ENCODE measurements at regions not wholly inside any gene's neighbourhood (a gene's known extent, or its start where the extent isn't known, plus 50 kb on each side); places are given as distances from the start of the nearest gene placed in this dataset.
"Not testable (repeated sequence)": the region's sequence is repeated elsewhere in the genome, so short reads cannot be mapped to it uniquely, and the experiment has no call there.

DNA sequence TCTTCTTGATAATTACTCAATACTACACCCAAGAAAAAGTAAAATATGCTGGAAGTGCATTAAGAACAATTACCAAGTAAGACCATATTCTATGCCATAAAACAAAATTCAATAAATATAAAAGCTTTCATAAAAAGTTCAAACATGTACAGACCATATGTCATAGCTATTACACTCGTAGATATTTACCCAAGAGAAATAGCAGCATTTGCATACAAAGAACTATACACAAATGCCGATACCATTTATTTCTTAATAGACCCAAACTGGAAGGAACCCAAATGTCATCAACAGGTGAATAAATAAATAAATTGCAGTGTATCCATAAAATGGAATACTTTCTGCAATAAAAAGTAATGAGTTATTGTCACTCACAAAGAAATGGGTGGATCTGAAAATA is 78.3 kb upstream of the SLC16A7 start:
- no peak for DNase-seq

DNA sequence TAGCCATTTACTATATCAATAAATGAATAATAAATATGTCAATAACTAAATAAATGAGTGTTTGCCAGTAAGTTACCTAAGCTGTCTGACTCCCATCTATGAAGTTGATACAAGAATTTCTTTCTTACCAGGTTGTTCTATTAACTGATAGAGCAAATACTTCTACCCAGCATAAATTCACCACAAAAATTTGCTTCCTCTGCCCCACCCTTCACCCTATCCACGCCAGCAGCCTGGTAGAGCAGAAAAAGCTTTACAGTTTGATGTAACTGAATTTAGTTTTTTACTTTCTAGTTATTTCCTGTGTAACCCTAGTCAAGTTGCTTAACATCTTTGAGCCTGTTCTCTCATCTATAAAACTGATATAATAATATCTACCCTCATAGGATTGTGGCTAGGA is 94.9 kb upstream of the SLC16A7 start:
- no peak for DNase-seq

DNA sequence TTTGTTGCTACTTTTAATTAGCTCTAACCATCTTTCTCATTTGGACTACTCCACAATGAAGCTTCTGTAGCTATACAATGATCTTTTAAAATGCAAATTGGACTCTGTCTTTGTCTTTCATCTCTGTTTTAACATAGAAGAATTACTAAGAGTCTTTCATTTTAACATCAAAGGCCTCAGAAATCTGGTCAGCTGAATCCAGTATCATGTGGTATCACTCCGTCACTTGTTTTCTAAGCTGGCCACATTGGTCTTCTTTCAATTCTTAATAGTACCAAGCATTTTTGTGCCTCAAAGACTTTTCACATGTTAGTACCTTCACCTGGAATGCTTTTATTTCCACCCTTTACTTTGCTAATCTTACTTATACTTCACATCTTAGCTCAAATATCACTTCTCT is 95.5 kb upstream of the SLC16A7 start:
- no peak for DNase-seq

DNA sequence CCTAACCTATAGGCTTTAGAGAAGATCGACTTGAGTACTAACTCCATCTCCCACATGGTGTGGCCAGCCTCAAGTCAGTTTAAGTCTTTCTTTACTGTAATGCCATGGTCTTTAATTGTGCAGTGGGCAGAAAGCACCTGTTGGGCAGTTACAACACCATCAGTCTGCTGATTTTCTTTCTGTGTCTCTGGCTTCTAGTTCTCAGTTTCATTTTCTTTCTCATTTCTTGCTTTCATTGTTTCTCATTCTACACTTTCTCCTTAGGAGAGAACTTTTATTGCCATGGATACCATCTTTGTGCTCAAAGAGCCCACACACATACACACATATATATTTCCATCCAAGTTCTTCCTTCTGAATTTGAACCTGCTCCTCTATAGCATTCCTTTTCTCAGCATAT is 96.1 kb upstream of the SLC16A7 start:
- no peak for DNase-seq

DNA sequence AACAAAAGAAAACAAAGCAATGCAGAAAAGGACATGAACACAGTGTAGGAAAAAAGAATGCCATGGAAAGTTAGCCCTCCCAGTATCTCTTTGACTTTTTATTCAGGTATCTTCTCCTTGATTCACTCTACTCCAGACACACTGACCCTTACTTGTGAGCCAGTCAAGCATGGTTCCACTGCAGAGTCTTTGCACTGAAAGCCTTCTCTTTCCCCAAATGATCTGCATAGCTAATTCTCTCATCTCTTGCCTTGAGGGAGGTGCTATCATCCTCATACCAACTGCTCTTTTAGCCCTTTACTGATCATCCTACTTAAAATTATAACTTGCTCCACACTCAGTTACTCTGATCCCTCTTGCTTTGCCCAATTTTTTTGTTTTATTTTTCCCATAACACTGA is 101.2 kb upstream of the SLC16A7 start:
- DNase-seq: no peak

DNA sequence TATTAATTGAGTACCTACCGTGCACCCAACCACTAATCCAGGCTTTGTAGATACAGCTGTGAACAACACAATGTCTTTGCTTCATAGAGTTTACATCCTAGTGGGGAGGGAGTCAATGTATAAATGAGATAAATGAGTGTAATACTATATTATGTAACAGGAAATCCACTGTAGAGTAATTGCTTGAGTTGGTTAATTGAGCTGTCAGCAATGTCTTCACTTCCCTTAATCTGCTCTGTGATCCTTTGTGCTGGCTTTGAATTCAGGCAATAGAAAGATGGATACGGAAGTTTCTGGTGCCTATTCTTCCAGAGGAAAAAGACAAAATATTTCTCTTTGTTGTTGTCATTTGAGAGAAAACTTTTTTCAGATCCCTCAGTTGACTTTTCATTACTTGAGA is 104.0 kb upstream of the SLC16A7 start:
- DNase-seq: no peak

DNA sequence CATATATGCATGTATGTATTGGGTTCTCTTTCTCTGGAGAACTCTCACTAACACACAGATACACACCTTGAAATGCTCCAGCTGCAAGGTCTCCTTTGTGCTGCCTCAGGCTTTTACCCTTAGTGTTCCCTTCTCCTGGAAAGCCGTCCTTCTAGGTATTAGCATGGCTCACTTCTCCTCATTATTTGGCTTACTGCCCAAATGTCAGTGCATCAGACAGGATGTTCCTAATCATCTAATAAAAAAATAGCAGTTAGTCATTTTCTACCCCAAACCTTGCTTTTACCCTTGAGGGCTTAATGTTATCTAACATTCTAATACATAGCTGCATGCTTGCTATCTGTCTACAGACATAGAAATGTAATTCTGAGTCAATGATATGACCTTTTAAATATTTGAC is 109.0 kb upstream of the SLC16A7 start:
- no peak for DNase-seq

DNA sequence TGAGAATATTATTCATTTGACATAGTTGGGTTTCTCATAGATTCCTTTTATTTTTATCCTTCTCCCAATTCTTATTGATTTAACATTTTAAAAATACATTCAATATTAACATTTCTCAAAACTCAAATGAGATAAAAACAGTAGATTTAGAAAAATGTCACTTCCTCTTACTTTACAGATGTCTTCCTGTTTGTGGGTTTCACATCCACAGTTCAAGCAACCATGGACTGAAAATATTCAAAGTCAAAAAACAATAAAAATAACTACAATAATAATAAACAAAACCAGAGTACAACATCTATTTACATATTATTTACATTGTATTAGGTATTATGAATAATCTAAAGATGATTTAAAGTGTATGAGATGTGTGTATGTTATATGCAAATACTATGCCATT is 111.3 kb upstream of the SLC16A7 start:
- DNase-seq: no peak

DNA sequence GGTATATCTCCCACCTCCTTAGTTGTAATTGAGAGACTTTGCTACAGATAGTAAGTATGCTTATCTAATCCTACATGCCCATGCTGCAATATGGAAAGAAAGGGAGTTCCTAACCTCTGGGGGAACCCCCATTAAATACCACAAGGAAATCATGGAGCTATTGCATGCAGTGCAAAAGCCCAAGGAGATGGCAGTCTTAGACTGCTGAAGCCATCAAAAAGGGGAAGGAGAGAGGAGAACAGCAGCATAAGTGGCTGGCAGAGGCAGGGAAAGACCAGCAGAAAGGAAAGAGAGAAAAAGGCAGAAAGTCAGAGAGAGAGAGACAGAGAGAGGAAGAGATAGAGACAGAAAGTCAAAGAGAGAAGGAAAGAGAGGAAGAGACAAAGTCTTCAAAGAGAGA is 121.6 kb upstream of the SLC16A7 start:
- DNase-seq: not testable (repeated sequence)

DNA sequence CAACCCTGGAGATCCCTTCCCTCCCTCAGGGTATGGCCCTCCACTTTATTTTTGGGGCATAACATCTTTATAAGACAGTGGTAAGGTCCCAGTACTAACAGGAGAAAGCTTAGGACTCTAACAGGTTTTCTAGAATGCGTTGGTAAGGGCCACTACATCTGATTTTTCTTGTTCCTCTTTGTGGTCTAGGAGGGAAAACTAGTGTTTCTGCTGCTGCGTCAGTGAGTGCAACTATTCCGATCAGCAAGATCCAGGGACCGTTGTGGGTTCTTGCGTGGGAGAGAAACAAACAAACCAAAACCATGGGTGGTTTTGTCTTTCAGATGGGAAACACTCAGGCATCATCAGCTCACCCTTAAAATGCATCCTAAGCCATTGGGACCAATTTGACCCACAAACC is 123.6 kb upstream of the SLC16A7 start:
- no peak for DNase-seq

DNA sequence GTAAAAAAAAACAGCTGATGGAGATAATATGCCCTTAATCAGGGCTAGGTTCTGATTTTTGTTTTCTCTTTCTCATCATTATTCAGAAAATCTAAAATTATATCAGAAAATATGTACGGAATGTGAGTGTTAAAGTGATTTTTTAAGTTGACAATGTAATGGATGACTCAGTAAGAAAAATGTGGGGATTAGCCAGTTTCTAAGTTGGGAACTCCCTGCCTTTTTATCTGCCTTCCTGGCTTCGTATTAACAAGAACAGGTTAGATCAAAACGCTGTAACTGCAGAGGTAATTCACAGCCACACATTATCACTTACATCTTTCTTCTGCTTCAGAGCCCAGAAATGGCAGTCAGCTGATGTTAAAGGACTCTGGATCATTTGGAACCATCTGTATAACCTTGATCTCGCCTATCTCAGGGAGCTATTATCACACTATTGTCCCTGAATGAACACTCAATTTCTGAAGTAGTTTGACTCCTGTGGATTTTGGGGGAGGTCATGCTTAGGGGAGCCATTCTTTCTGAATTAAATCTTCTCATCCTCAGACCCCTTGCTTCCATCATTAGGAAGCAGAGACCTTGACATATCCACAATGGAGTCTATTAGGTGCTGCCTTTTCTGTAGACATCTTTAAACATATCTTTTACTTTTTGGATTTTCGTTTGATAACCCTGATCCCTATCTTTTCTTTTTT is 135.7 kb upstream of the SLC16A7 start:
- DNase-seq: no peak

DNA sequence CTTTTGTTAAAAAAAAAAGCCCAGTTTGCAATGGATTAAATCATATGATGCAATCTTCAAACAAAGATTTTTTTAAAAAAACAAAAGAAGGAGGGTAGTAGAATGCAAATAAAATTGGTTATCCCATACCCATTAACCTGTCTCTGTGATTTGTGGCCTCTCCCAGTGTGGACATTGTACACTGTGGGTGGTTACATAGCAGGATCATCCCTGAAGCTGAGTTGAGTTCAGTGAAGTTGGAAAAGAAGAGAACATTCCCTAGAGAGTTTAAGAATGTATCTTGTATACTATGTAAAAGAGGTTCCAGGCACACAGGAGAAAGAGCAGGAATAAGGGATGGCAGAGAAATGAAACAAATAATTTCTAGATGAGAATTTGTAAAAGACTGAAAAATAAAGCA is 142.4 kb upstream of the SLC16A7 start:
- DNase-seq: no peak

DNA sequence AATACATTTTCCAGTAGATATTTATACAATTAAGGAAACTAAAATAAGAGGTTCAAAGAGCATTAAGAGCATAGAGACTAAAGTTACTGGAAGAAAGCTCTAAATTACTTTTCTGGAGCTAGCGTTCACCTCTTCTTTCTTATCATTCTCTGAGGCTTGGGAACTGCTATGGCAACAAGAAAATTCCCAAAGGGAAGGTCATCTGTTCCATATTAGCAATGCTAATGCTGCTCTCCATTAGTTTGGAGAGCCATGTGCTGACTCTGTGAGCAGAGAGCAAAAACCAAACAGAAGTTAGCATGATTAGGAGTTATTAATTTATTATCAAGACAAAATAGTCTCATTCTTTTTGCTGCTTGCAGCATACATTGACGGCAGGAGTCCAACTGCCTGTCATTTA is 143.1 kb upstream of the SLC16A7 start:
- no peak for DNase-seq

DNA sequence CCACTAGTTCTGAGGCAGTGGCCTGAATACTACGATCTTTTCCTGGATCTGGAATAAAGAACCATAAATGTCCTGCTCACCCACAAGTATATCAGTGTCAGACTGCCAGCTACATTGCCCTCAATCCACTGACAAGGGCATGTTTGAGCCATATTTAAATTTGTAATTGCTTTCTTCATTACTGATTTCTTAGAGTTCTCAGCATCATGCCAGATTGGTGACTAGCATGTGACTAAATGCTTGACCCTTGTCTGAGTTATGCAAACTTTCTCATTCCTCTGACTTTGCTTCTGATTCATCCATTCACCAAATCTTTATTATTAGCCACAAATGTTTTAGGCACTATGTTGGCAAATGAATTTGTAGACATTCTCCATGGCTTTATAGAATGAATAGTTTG is 143.6 kb upstream of the SLC16A7 start:
- no peak for DNase-seq

DNA sequence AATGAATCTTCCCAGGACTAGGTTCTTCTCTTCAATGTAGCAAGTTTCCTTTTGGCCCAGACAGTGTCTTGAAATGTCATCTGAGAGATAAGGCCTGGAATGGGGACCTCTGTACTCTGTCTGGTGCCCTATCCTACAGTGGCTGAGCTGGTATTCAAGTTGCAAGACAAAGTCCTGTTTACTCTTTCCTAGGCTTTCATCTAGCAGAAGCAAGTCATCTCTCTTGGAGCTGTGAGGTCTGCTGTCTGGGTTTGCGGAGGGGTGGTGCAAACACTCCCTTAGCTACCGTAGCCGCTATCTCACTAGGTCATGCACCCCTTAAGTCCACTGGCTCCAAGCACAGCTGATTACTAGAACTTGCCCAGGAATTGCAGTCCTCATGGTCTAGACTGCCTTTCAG is 149.7 kb upstream of the SLC16A7 start:
- no peak for DNase-seq

DNA sequence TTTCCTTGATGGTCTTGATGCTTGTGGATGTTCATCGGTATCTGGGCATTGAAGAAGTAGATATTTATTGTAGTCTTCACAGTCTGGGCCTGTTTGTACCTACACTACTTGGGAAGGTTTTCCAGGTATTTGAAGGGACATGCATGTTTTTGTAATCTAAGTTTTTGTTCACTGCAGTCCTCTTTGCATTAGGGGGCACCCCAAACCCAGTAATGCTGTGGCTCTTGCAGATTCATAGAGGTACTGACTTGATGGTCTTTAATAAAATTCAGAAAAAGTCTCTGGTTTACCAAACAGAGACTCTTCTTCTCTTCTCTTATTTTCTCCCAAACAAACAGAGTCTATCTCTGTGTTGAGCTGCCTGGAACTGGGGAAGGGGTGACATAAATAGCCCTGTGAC is 150.9 kb upstream of the SLC16A7 start:
- no peak for DNase-seq

DNA sequence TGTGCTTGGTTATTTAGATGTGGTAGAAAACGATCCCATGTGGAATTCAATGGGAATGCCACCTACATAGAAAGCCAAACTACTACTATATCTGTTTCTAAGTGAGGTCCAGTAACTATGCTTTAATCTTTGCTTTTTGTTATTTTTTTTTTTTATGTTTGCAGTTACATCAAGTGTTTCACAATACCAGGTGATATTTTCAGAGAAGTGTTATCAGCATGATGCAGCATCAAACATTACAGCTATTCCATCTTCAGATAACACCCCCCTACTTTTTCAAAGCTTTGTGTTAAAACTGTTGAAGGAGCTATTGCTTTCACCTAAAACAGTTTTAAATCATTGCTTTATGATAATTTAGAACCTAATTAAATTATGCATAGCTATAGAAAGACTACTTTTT is 163.8 kb upstream of the SLC16A7 start:
- no peak for DNase-seq

DNA sequence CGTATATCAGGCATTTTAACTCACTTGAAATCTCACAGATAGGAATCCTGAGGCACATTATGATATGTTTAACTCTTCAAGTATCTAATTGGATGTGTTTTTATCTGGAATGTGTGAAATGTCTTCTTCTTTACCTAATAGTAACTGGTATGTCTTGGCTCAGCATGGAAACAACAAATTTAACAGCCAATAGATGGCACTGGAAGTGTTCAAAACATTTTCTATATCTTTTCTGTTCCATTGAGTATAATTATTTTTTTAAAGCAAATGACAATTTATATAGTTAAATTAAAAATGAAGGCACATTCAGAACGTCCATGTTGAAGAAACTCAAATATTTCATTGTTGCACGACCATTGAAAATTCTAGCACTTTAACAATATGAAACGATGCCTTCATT is 164.6 kb upstream of the SLC16A7 start:
- peak in 1 of 2 donors; percentile 9 for DNase-seq

DNA sequence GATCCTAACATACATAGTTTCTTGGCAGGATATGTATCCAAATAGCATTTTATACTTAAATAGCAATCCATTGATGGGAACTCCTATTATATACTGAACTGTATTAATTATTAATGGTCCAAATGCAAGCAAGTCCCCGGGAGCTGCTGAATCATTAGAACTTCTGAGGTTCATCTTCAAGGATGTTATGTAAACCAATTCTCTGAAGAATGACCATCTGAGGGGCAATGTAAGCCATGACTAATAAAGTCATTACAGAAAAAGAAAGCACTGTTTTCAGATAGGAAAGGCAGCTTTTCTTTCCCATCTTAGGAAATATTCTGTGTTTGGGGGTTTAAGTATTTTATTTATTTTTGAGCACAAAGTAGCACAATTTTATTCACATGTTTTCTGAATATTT is 166.1 kb upstream of the SLC16A7 start:
- no peak for DNase-seq

DNA sequence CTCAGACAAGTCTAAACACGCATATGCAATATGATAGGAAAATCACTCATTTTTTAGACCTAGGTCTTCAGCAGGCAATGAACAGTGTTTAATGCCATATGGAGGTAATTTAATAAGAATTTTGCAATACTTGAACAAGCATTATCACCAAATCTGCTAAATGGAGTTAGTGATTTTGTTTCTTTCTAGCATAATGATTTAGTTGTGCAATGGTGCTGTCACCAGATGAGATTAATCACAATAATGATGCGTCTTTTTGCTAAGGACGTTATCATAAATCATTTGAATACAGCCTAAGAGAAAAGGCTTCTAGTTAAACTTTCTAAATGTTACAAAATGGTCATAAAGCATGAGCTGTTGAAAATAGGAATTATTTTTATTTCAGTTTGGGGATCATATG is 170.0 kb upstream of the SLC16A7 start:
- no peak for DNase-seq

DNA sequence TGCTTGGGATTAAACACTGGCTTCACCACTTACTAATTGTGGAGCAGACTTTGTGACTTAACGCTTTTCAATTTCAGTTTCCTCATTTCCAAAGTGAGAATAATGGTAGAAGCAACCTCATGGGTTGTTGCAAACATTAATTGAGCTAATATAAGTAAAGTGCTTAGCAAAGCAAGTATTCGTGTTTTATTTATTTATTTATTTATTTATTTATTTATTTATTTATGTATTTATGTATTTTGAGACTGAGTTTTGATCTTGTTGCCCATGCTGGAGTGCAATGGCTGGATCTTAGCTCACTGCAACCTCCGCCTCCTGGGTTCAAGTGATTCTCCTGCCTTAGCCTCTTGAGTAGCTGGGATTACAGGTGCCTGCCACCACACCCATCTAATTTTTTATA is 171.2 kb upstream of the SLC16A7 start:
- not testable (repeated sequence) for DNase-seq

DNA sequence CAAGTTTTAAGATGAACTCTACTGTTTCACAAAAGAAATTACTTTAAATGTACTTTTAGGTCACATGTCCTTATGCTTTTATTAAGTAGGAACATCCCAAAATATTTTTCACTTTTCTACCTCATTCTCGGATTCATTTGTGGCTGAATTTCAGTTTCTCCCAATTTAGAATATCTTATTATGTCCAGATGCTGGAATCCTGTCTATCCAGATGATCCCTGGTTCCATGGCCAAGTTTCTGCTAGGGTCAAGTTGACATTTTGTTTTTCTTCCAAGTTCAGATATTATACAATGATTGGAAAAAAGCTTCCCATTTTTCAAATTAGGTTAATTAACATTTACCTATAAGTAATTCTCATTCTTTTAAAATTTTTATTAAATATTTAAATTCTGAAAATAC is 181.8 kb upstream of the SLC16A7 start:
- DNase-seq: no peak

DNA sequence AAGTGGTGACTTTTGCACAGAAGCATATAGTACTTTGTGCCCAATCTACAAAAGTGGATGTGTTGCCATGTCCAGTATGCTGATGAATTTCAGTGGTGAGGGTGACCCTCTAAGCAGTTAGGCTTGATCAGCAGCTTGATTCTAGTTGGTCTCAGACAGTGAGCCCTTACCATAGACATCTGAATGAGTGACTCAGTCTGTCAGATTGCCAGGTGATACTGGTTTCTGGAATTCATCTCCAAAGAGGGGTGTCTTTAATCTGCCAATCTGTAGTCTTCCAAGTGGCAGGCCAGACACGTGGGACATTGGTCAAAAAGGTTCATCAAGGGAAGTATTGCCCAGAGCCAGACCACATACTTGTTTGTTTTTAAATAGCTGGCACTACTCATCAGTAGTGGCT is 187.4 kb upstream of the SLC16A7 start:
- DNase-seq: no peak

DNA sequence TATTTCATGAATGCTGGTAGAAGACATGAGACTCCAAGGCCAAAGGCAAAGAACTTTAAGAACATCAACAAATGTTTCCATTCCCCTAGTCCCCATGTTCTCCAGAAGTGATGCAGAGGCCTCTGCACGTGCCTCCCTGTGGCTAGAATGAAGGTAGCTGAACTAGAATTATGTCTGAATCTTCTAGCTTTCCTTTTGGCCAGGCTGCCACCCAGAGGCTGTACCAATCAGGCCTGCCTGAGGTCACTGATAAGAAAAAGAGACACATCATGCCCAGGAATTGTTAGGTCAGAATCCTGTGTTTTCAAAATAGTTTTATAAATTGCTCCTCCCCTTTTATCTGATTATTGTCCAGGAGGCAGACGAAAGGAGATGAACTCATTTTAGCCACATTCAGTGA is 188.0 kb upstream of the SLC16A7 start:
- DNase-seq: no peak

DNA sequence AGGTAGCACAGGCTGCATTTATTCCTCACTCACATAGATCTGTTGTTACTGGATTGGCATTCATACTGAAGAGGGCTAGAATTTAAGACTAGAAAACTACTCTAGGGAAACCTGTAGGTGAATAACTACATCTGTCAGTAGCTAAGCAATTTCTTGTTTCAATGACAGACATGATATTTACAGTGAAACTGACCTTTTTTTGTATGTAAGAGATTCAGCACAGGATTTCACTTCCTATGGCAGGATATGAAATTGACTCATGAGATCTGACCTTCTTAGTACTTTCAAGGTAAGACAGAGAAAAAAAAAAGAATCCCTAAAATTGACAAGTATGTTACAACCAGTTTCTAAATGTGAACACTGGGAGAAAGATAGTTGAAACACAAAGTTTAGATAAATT is 189.8 kb upstream of the SLC16A7 start:
- no peak for DNase-seq

All from hippocampal formation (tissue), 2 donors.